RPMI8226 (cell line): ENCODE measurements at regions not wholly inside any gene's neighbourhood (a gene's known extent, or its start where the extent isn't known, plus 50 kb on each side); places are given as distances from the start of the nearest gene placed in this dataset.

Experiments used
- DNase-seq: peaks from one replicate; pipeline ENCODE4 v3.0.0-alpha.2; 2015

GRCh38 chr13:106683918-106684317 is 116.0 kb upstream of the ARGLU1 start:
- no peak for DNase-seq

DNA sequence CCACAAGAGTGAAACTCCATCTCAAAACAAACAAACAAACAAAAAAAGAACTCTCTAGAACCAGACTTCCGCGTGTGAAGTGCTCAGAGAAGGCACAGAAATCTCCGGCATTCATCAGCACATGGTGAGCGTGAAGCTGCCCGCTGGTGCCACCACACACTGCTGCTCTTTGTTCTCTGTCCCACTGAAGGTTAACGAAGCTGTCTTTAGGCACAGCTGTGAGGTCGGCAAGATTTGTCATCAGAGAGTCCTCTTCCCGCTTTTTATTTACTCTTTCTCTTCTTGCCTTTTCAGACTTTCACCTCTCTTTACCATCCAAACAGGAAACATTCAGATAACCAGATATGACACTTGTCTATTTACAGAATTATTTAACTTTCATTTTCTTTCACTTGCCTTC is 115.2 kb upstream of the ARGLU1 start:
- DNase-seq, result no peak

GRCh38 chr13:106681997-106682396 is 114.1 kb upstream of the ARGLU1 start:
- no peak for DNase-seq

GRCh38 chr13:106681536-106681935 is 113.6 kb upstream of the ARGLU1 start:
- no peak for DNase-seq

- no peak for DNase-seq
These were observed 113.0 kb upstream of the ARGLU1 start for GRCh38 chr13:106680796-106681472.

- DNase-seq, result no peak
These were observed 110.9 kb upstream of the ARGLU1 start for GRCh38 chr13:106678646-106679418.

GRCh38 chr13:106675311-106675710 is 107.4 kb upstream of the ARGLU1 start:
- DNase-seq, result no peak

- DNase-seq, result no peak
These were observed 93.0 kb upstream of the ARGLU1 start for GRCh38 chr13:106660746-106661625.

- DNase-seq, result no peak
These were observed 89.2 kb upstream of the ARGLU1 start for GRCh38 chr13:106657104-106657503.

DNA sequence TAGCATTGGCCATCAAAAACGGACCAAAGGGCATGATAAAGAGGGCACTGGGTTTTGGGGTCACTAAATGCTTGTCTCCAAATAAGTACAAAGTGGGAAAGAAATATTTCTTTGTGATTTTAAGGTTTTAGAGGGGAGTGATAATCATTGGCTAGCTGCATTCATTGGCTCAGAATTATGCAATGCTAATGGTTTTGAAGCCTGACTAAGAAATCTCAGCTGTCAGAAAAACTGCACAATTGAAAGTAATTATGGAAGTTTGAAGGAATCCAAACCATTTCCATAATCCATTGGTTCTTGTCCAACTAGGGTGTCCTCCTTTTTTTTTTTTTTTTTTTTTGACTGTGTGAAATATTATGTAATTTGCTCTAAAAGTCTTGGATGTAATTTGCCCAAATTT is 88.2 kb upstream of the ARGLU1 start:
- no peak for DNase-seq

- no peak for DNase-seq
These were observed 83.5 kb upstream of the ARGLU1 start for GRCh38 chr13:106651442-106651841.

GRCh38 chr13:106650690-106651205 is 82.8 kb upstream of the ARGLU1 start:
- DNase-seq, result no peak

- no peak for DNase-seq
These were observed 81.6 kb upstream of the ARGLU1 start for GRCh38 chr13:106649495-106649894.

GRCh38 chr13:106640515-106640914 is 72.6 kb upstream of the ARGLU1 start:
- no peak for DNase-seq

GRCh38 chr13:106637519-106637918 is 69.6 kb upstream of the ARGLU1 start:
- DNase-seq, result no peak

GRCh38 chr13:106636492-106636891 is 68.6 kb upstream of the ARGLU1 start:
- DNase-seq, result no peak

GRCh38 chr13:106635616-106636015 is 67.7 kb upstream of the ARGLU1 start:
- DNase-seq, result no peak

- no peak for DNase-seq
These were observed 65.4 kb upstream of the ARGLU1 start for GRCh38 chr13:106633321-106633720.

DNA sequence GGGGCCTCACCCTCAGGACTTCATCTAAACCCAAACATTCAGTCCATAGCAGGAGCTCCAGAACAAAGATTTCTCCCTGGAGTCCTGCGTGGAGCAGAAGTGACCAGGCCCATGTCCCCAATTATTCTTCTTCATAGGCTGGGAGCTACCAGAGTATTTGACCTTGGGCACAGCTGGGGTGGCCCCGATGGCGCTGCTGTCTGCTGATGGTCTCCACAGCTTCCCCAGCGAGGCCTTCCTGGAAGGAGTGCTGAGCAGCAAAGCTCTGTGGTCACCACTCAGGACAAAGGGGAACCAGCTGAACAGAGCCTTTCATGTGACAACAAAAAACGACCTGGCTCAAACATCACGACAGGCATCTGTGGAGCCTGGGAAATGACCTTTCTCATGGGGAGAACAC is 62.7 kb upstream of the ARGLU1 start:
- DNase-seq, result no peak

GRCh38 chr13:106630162-106630561 is 62.2 kb upstream of the ARGLU1 start:
- DNase-seq, result no peak

- no peak for DNase-seq
These were observed 61.2 kb upstream of the ARGLU1 start for GRCh38 chr13:106628936-106629659.

- DNase-seq, result no peak
These were observed 58.5 kb upstream of the ARGLU1 start for GRCh38 chr13:106626473-106626872.

- no peak for DNase-seq
These were observed 57.6 kb upstream of the ARGLU1 start for GRCh38 chr13:106625578-106625977.
